T-helper 2 cell treated with Interferon-gamma antibody and Interleukin-4, amounts not matched to agents 100 ng/mL and 5 ng/mL, for 36 hours (primary cell): ENCODE measurements at regions not wholly inside any gene's neighbourhood (a gene's known extent, or its start where the extent isn't known, plus 50 kb on each side); places are given as distances from the start of the nearest gene placed in this dataset.
"Not testable (repeated sequence)": the region's sequence is repeated elsewhere in the genome, so short reads cannot be mapped to it uniquely, and the experiment has no call there.

Experiments used
- intact Hi-C: fragments of 100-400 bp; cut with micrococcal nuclease; formaldehyde crosslinking; loops from one replicate; pipeline ENCODE4 v1.15.1; 2023

- intact Hi-C loops = no loop called here
Observed at GRCh38 chr2:2512931-2513330, 181.9 kb upstream of the MYT1L start.

- intact Hi-C loops = no loop called here
Observed at GRCh38 chr2:2507417-2507997, 176.4 kb upstream of the MYT1L start.

GRCh38 chr2:2506536-2506935 is 175.5 kb upstream of the MYT1L start:
- intact Hi-C loops = no loop called here

GRCh38 chr2:2505604-2506003 is 174.5 kb upstream of the MYT1L start:
- intact Hi-C loops = no loop called here

- intact Hi-C loops = no loop called here
Observed at GRCh38 chr2:2503864-2504418, 172.9 kb upstream of the MYT1L start.

GRCh38 chr2:2502201-2502549 is 171.1 kb upstream of the MYT1L start:
- intact Hi-C loops = no loop called here

GRCh38 chr2:2501454-2502200 is 170.6 kb upstream of the MYT1L start:
- intact Hi-C loops = no loop called here

GRCh38 chr2:2495606-2496005 is 164.5 kb upstream of the MYT1L start:
- intact Hi-C loops = no loop called here

GRCh38 chr2:2493496-2493895 is 162.4 kb upstream of the MYT1L start:
- intact Hi-C loops = no loop called here

- intact Hi-C loops = no loop called here
Observed at GRCh38 chr2:2492800-2493199, 161.7 kb upstream of the MYT1L start.

GRCh38 chr2:2491964-2492363 is 160.9 kb upstream of the MYT1L start:
- intact Hi-C loops = no loop called here

GRCh38 chr2:2484301-2484700 is 153.2 kb upstream of the MYT1L start:
- intact Hi-C loops = no loop called here

- intact Hi-C loops = no loop called here
Observed at GRCh38 chr2:2482851-2483250, 151.8 kb upstream of the MYT1L start.

- intact Hi-C loops = no loop called here
Observed at GRCh38 chr2:2472881-2473280, 141.8 kb upstream of the MYT1L start.

- intact Hi-C loops = no loop called here
Observed at GRCh38 chr2:2472044-2472443, 141.0 kb upstream of the MYT1L start.

GRCh38 chr2:2466534-2466933 is 135.5 kb upstream of the MYT1L start:
- intact Hi-C loops = no loop called here

GRCh38 chr2:2464643-2465042 is 133.6 kb upstream of the MYT1L start:
- intact Hi-C loops = no loop called here

GRCh38 chr2:2464094-2464493 is 133.0 kb upstream of the MYT1L start:
- intact Hi-C loops = no loop called here

- intact Hi-C loops = no loop called here
Observed at GRCh38 chr2:2456721-2457120, 125.6 kb upstream of the MYT1L start.

GRCh38 chr2:2455151-2455550 is 124.1 kb upstream of the MYT1L start:
- intact Hi-C loops = no loop called here

GRCh38 chr2:2452961-2453360 is 121.9 kb upstream of the MYT1L start:
- intact Hi-C loops = no loop called here

- intact Hi-C loops = not testable (repeated sequence)
Observed at GRCh38 chr2:2451275-2451674, 120.2 kb upstream of the MYT1L start.

- intact Hi-C loops = no loop called here
Observed at GRCh38 chr2:2448178-2448577, 117.1 kb upstream of the MYT1L start.
